Naive thymus-derived CD4-positive, alpha-beta T cell (primary cell): ENCODE measurements at regions not wholly inside any gene's neighbourhood (a gene's known extent, or its start where the extent isn't known, plus 50 kb on each side); places are given as distances from the start of the nearest gene placed in this dataset.
A peak's percentile ranks its signal among the peaks of the same experiment; 100 is the strongest.

Experiments used
- ATAC-seq: fragments of 150-1000 bp; cut with Tn5 transposase; 2 replicates; pipeline ENCODE4 v1.10.0; 2021; ENCODE audit warnings: mild to moderate bottlenecking, moderate library complexity
- CTCF ChIA-PET: fragments of 350-600 bp; sonication (Branson Sonifier 250); formaldehyde crosslinking; loops from one replicate; lab custom pipeline; 2021; ENCODE audit warnings: antibody characterized with exemption; lab: Charles Lee
- POLR2A ChIA-PET: fragments of 350-600 bp; sonication (Branson Sonifier 250); formaldehyde crosslinking; loops from one replicate; lab custom pipeline; 2021; ENCODE audit warnings: antibody characterized with exemption, inconsistent platforms; lab: Charles Lee
- DNase-seq, 9 donors: peaks; one replicate each; pipeline versions ENCODE4 v3.0.0 to v3.0.0-alpha.2; 2020 to 2022; ENCODE audit warnings: mixed read lengths in 1 of 9
- H3K27ac ChIP-seq: one replicate; pipeline ENCODE4 v1.7.0; 2013; ENCODE audit warnings: mild to moderate bottlenecking, low read depth, low read length, moderate library complexity
- H3K27me3 ChIP-seq, 2 donors: one replicate each; pipeline ENCODE4 v1.7.0; 2013; ENCODE audit warnings: low read length in 2 of 2, mild to moderate bottlenecking in 2 of 2, moderate library complexity in 2 of 2; ENCODE audit not compliant: control insufficient read depth in 2 of 2, insufficient read depth in 2 of 2
- H3K36me3 ChIP-seq, 3 experiments: 1 replicate in 2 of 3; 2 replicates in 1 of 3; pipeline ENCODE4 v1.7.0; 2013; ENCODE audit warnings: low read length in 3 of 3, mild to moderate bottlenecking in 3 of 3, moderate library complexity in 1 of 3; ENCODE audit not compliant: insufficient read depth in 3 of 3, control insufficient read depth in 2 of 3
- H3K4me1 ChIP-seq, 2 donors: one replicate each; pipeline ENCODE4 v1.7.0; 2013; ENCODE audit warnings: low read length in 2 of 2, mild to moderate bottlenecking in 2 of 2, moderate library complexity in 1 of 2; ENCODE audit not compliant: control insufficient read depth in 2 of 2, insufficient read depth in 2 of 2
- H3K4me3 ChIP-seq: 2 replicates; pipeline ENCODE4 v1.7.0; 2013; ENCODE audit warnings: mild to moderate bottlenecking, low read length
- H3K9me3 ChIP-seq, 3 experiments: 1 replicate in 2 of 3; 2 replicates in 1 of 3; pipeline ENCODE4 v1.7.0; 2013; ENCODE audit warnings: low read length in 3 of 3; ENCODE audit not compliant: control insufficient read depth in 2 of 3
- H3K27ac Mint-ChIP-seq, 9 donors: one replicate each; pipeline ENCODE4 v1.8.0; 2020 to 2022; ENCODE audit warnings: mixed read lengths in 9 of 9, mild to moderate bottlenecking in 8 of 9, moderate library complexity in 5 of 9, inconsistent platforms in 2 of 9
- H3K27me3 Mint-ChIP-seq, 5 donors: one replicate each; pipeline ENCODE4 v1.8.0; 2021 to 2022; ENCODE audit warnings: mixed read lengths in 5 of 5, mild to moderate bottlenecking in 1 of 5
- H3K36me3 Mint-ChIP-seq, 5 donors: one replicate each; pipeline ENCODE4 v1.8.0; 2020 to 2022; ENCODE audit warnings: mixed read lengths in 5 of 5, mild to moderate bottlenecking in 3 of 5, inconsistent platforms in 1 of 5
- H3K4me1 Mint-ChIP-seq, 7 donors: one replicate each; pipeline ENCODE4 v1.8.0; 2020 to 2022; ENCODE audit warnings: mixed read lengths in 7 of 7, mild to moderate bottlenecking in 3 of 7, inconsistent platforms in 1 of 7
- H3K4me3 Mint-ChIP-seq, 10 donors: one replicate each; pipeline ENCODE4 v1.8.0; 2020 to 2022; ENCODE audit warnings: mild to moderate bottlenecking in 10 of 10, mixed read lengths in 10 of 10, moderate library complexity in 6 of 10, inconsistent platforms in 2 of 10
- H3K9me3 Mint-ChIP-seq, 11 donors: one replicate each; pipeline ENCODE4 v1.8.0; 2020 to 2022; ENCODE audit warnings: mixed read lengths in 11 of 11, mild to moderate bottlenecking in 4 of 11, inconsistent platforms in 1 of 11, moderate library complexity in 1 of 11
- intact Hi-C, 2 donors: fragments of 100-400 bp; cut with micrococcal nuclease; formaldehyde crosslinking; loops; one replicate each; pipeline ENCODE4 v1.15.1; 2023

DNA sequence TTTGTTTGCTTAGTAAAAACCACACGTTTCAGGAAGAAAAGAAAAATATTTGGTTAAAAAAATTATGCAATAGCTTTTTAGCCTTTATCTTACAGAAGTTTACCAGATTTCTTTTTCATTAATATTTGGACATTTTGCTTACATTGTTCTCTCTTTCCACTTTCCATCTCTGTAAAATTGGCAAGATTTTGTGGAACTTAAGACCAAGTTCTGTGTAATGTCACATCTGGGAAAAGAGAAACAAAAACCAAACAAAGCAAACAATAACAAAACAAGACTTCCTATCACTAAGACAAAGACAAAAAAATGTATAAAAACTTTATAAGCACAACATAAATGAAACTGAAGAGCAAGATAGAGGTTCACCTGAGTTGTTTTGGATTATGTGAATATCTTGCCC is 1392.1 kb upstream of the CELF4 start:
- DNase-seq (no peak), ATAC-seq (no peak)
- ChIA-PET POLR2A (no interaction called here), CTCF (no interaction called here)
- no peak overlapping the region for H3K4me3 ChIP-seq
- Mint-ChIP-seq H3K9me3 (peaks cover 0 to 6% (median 0%) of the 10 kb centered on the region in 11 donors), H3K27ac (no peak overlapping the region), H3K36me3 (no peaks in the 10 kb centered on the region), H3K4me1 (peaks cover 0 to 8% (median 0%) of the 10 kb centered on the region in 7 donors), H3K27me3 (peaks cover 0 to 3% (median 0%) of the 10 kb centered on the region in 5 donors), H3K4me3 (no peak overlapping the region)
- no peaks in the 10 kb centered on the region for H3K4me1 ChIP-seq
- H3K9me3 ChIP-seq = no peaks in the 10 kb centered on the region
- no peak overlapping the region for H3K27ac ChIP-seq
- intact Hi-C loops = no loop called here
- H3K36me3 ChIP-seq = no peaks in the 10 kb centered on the region
- no peaks in the 10 kb centered on the region for H3K27me3 ChIP-seq

DNA sequence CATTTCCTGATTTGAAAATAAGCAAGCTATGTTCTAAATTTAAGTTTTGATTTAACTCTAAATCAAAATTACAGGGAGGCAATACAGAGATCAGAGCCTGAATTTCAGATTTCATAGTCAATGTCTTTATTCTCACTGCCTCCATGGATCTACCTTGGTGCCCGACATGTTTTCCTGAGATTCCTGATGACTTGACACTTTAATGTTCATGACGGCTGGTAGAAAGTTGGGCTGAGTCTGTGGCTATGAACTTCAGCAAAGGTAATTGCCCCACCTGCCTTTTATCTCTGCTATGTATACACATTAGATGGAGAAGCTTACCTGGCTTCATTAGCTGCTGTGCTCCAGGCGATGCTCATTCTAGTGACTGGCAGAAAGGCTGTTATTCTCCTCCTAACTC is 1390.5 kb upstream of the CELF4 start:
- CTCF ChIA-PET = no interaction called here
- H3K36me3 ChIP-seq = no peaks in the 10 kb centered on the region
- Mint-ChIP-seq H3K27ac (no peak overlapping the region), H3K27me3 (peaks cover 0 to 1% (median 0%) of the 10 kb centered on the region in 5 donors), H3K4me1 (peaks cover 0 to 8% (median 0%) of the 10 kb centered on the region in 7 donors), H3K36me3 (no peaks in the 10 kb centered on the region), H3K9me3 (peaks cover 0 to 2% (median 0%) of the 10 kb centered on the region in 11 donors), H3K4me3 (no peak overlapping the region)
- H3K4me3 ChIP-seq = no peak overlapping the region
- POLR2A ChIA-PET = no interaction called here
- ATAC-seq = no peak
- H3K27ac ChIP-seq = no peak overlapping the region
- intact Hi-C loops = no loop called here
- no peaks in the 10 kb centered on the region for H3K4me1 ChIP-seq
- H3K9me3 ChIP-seq = no peaks in the 10 kb centered on the region
- no peak for DNase-seq
- no peaks in the 10 kb centered on the region for H3K27me3 ChIP-seq

DNA sequence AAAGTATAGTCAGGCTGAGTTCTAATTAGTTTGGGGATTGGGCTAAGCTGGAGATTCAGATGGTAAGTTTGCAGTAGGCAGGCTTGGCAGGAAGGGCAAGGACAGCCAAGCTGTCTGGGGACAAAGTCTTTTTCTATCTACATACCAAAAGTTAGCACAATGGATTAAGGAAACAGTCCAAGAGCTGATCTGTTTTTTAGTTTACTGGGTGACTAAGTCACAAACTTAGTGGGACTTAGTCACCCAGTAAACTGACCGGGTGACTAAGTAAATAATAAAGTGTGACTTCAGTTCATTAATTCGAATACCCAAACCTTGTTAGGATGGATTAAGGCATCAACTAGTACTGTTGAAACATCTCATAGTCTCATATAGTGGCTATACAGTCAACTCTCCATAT is 1386.0 kb upstream of the CELF4 start:
- H3K4me3 ChIP-seq = no peak overlapping the region
- DNase-seq (no peak), ATAC-seq (no peak)
- no peaks in the 10 kb centered on the region for H3K27me3 ChIP-seq
- Mint-ChIP-seq H3K4me3 (no peak overlapping the region), H3K4me1 (peaks cover 0 to 8% (median 0%) of the 10 kb centered on the region in 7 donors), H3K27me3 (peaks cover 0 to 5% (median 0%) of the 10 kb centered on the region in 5 donors), H3K9me3 (peaks cover 0 to 2% (median 0%) of the 10 kb centered on the region in 11 donors), H3K36me3 (no peaks in the 10 kb centered on the region), H3K27ac (no peak overlapping the region)
- no peak overlapping the region for H3K27ac ChIP-seq
- H3K36me3 ChIP-seq = no peaks in the 10 kb centered on the region
- intact Hi-C loops = no loop called here
- H3K9me3 ChIP-seq = no peaks in the 10 kb centered on the region
- ChIA-PET CTCF (no interaction called here), POLR2A (no interaction called here)
- no peaks in the 10 kb centered on the region for H3K4me1 ChIP-seq

DNA sequence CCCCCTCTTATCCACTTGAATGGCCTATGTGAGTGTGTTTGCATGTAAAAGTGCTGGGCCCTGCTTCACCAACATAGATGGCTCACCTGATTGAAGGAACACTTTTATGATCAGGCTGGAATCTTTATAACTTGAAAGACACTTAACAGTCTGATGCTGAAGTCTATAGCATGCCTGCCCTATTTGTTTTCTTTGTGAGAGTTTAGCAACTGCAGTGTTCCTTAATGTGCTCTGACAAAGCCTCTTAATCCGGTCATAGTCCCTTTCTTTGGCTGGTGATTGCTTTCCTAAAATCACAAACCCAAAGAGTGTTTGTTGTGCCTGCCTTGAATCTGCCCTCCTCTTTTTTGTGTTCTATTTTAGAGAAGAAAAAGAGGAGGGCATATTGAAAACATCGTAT is 1382.8 kb upstream of the CELF4 start:
- Histone ChIP-seq H3K4me3 (no peak overlapping the region), H3K36me3 (no peaks in the 10 kb centered on the region), H3K27ac (no peak overlapping the region), H3K4me1 (no peaks in the 10 kb centered on the region), H3K9me3 (no peaks in the 10 kb centered on the region), H3K27me3 (no peaks in the 10 kb centered on the region)
- CTCF ChIA-PET = no interaction called here
- Mint-ChIP-seq H3K27me3 (peaks cover 0 to 5% (median 0%) of the 10 kb centered on the region in 5 donors), H3K9me3 (peaks cover 0 to 5% (median 0%) of the 10 kb centered on the region in 11 donors), H3K27ac (no peak overlapping the region), H3K4me1 (peaks cover 0 to 3% (median under 1%) of the 10 kb centered on the region in 7 donors), H3K4me3 (no peak overlapping the region), H3K36me3 (peaks cover 0 to 3% (median 0%) of the 10 kb centered on the region in 5 donors)
- ATAC-seq (no peak), DNase-seq (no peak)
- intact Hi-C loops = no loop called here
- POLR2A ChIA-PET = no interaction called here

DNA sequence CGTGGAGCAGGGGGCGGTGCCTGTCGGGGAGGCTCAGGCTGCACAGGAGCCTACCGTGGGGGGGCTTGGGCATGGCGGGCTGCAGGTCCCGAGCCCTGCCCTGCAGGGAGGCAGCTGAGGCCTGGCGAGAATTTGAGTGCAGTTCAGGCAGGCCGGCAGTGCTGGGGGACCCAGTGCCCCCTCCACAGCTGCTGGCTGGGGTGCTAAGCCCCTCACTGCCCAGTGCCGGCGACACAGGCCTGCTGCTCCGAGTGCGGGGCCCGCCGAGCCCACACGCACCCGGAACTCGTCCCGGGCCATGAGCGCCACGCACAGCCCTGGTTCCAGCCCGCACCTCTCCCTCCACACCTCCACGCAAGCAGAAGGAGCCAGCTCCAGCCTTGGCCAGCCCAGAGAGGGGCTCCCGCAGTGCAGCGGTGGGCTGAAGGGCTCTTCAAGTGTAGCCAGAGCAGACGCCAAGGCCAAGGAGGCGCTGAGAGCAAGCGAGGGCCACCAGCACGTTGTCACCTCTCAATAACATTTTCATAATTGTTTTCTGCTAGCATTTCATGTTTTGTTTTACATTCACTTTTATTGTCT is 1378.9 kb upstream of the CELF4 start:
- Histone ChIP-seq H3K4me1 (peaks cover 7 to 9% of the 10 kb centered on the region in 2 donors), H3K27ac (no peak overlapping the region), H3K4me3 (no peak overlapping the region), H3K36me3 (no peaks in the 10 kb centered on the region), H3K27me3 (no peaks in the 10 kb centered on the region), H3K9me3 (no peaks in the 10 kb centered on the region)
- ChIA-PET POLR2A (interaction anchor here (0.6 kb wide), 1 partner anchor 35 kb away, joined by 6 read pairs; no protein-coding TSS in a partner anchor), CTCF (no interaction called here)
- H3K9me3 Mint-ChIP-seq = peaks cover 0 to 10% (median 5%) of the 10 kb centered on the region in 11 donors
- no peak overlapping the region for H3K4me3 Mint-ChIP-seq
- H3K4me1 Mint-ChIP-seq = peaks cover 20 to 38% (median 27%) of the 10 kb centered on the region in 7 donors
- no peak for DNase-seq
- no peak overlapping the region for H3K27ac Mint-ChIP-seq
- peaks cover 0 to 15% (median 0%) of the 10 kb centered on the region in 5 donors for H3K36me3 Mint-ChIP-seq
- ATAC-seq = no peak
- intact Hi-C loops = no loop called here
- H3K27me3 Mint-ChIP-seq = peaks cover 0 to 7% (median 0%) of the 10 kb centered on the region in 5 donors

DNA sequence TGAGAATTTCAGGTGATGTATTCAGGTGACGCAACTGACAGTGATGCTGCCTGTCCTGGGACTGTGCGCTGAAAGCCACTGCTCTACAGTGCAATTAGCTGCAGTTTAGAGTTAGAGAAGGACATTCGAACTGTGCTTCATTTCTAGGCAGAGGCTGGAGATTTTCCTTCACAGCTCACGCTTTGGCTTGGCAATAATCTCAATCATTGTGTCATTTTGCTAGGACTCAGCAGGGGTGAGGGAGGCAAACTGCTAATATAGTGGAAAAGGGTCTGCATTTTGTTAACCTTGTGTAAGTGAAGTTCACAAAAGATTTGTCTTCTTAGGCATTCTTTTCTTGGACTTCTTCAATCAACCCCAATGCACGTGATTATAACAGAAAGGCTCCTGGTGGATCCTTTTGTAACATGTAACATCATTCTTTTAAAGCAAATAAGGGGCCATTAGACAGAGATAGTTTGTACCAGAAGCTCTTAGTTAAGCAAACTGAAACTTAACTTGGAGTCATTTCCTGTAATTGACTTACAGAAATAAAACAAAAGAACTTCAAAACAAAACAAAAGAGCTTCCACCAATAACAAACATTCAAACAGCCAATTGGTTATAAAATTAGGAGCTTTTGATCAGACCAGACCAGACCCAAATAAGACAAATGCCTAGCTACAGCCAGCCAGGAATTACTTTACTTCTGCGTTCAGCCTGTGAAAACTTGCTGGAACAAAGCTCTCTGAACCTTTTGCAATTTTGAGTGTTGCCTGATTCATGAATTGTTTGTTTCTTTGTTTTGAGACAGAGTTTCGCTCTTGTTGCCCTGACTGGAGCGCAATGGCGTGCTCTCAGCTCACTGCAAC is 1376.3 kb upstream of the CELF4 start:
- Histone ChIP-seq H3K27me3 (no peaks in the 10 kb centered on the region), H3K9me3 (no peaks in the 10 kb centered on the region), H3K36me3 (no peaks in the 10 kb centered on the region), H3K27ac (no peak overlapping the region), H3K4me1 (peaks cover 7 to 9% of the 10 kb centered on the region in 2 donors), H3K4me3 (peak overlapping the region; percentile 42)
- DNase-seq = no peak
- peak overlapping the region; percentile 38 to 85 (median 74) for H3K4me3 Mint-ChIP-seq
- peaks cover 23 to 42% (median 27%) of the 10 kb centered on the region in 7 donors for H3K4me1 Mint-ChIP-seq
- ChIA-PET CTCF (no interaction called here), POLR2A (no interaction called here)
- peak; percentile 5 for ATAC-seq
- H3K36me3 Mint-ChIP-seq = peaks cover 0 to 15% (median 0%) of the 10 kb centered on the region in 5 donors
- intact Hi-C loops = loop anchor here in 1 of 2 donors (1.0 kb wide), 1 partner anchor 365 kb away; no protein-coding TSS in a partner anchor
- H3K9me3 Mint-ChIP-seq = peaks cover 0 to 18% (median 5%) of the 10 kb centered on the region in 11 donors
- peak overlapping the region; percentile 6 to 94 (median 90) for H3K27ac Mint-ChIP-seq
- H3K27me3 Mint-ChIP-seq = peaks cover 0 to 13% (median 0%) of the 10 kb centered on the region in 5 donors
